CD4-positive, alpha-beta T cell treated with Interleukin-4 for 1 hour (primary cell): ENCODE measurements at regions not wholly inside any gene's neighbourhood (a gene's known extent, or its start where the extent isn't known, plus 50 kb on each side); places are given as distances from the start of the nearest gene placed in this dataset.
"Not testable (repeated sequence)": the region's sequence is repeated elsewhere in the genome, so short reads cannot be mapped to it uniquely, and the experiment has no call there.

Source experiments
- DNase-seq, 2 donors: peaks; one replicate each; pipeline ENCODE4 v3.0.0-alpha.2; 2020 to 2022

GRCh38 chr20:19903168-19903811 is 113.9 kb upstream of the NAA20 start:
- DNase-seq, result peak; percentile 38 to 63

GRCh38 chr20:19907326-19908056 is 109.7 kb upstream of the NAA20 start:
- no peak for DNase-seq

GRCh38 chr20:19908576-19908975 is 108.6 kb upstream of the NAA20 start:
- DNase-seq, result no peak

GRCh38 chr20:19909725-19910124 is 107.4 kb upstream of the NAA20 start:
- no peak for DNase-seq

- no peak for DNase-seq
Observed at GRCh38 chr20:19911810-19912382, 105.3 kb upstream of the NAA20 start.

- no peak for DNase-seq
Observed at GRCh38 chr20:19913349-19913748, 103.8 kb upstream of the NAA20 start.

- DNase-seq, result peak in 1 of 2 donors; percentile 17
Observed at GRCh38 chr20:19913927-19914614, 103.1 kb upstream of the NAA20 start.

- peak in 1 of 2 donors; percentile 52 for DNase-seq
Observed at GRCh38 chr20:19915111-19915798, 101.9 kb upstream of the NAA20 start.

- no peak for DNase-seq
Observed at GRCh38 chr20:19916531-19917485, 100.4 kb upstream of the NAA20 start.

- no peak for DNase-seq
Observed at GRCh38 chr20:19918965-19919329, 98.2 kb upstream of the NAA20 start.

GRCh38 chr20:19920381-19921138 is 96.6 kb upstream of the NAA20 start:
- DNase-seq, result no peak

- no peak for DNase-seq
Observed at GRCh38 chr20:19921284-19921793, 95.8 kb upstream of the NAA20 start.

GRCh38 chr20:19921829-19922228 is 95.3 kb upstream of the NAA20 start:
- DNase-seq, result not testable (repeated sequence)

- DNase-seq, result no peak
Observed at GRCh38 chr20:19922716-19923115, 94.4 kb upstream of the NAA20 start.

- DNase-seq, result no peak
Observed at GRCh38 chr20:19923762-19924161, 93.4 kb upstream of the NAA20 start.

GRCh38 chr20:19924255-19924654 is 92.9 kb upstream of the NAA20 start:
- DNase-seq, result no peak

- no peak for DNase-seq
Observed at GRCh38 chr20:19926591-19926990, 90.6 kb upstream of the NAA20 start.

- DNase-seq, result no peak
Observed at GRCh38 chr20:19928328-19929011, 88.7 kb upstream of the NAA20 start.

- DNase-seq, result no peak
Observed at GRCh38 chr20:19929012-19929360, 88.2 kb upstream of the NAA20 start.

- no peak for DNase-seq
Observed at GRCh38 chr20:19929481-19930145, 87.5 kb upstream of the NAA20 start.
